Small intestine (tissue), 7 donors: ENCODE measurements at regions not wholly inside any gene's neighbourhood (a gene's known extent, or its start where the extent isn't known, plus 50 kb on each side); places are given as distances from the start of the nearest gene placed in this dataset.

Experiments
- DNase-seq, 2 donors: peaks; one replicate each; pipeline versions ENCODE4 v3.0.0 to v3.0.0-alpha.2; 2013
- FAIRE-seq: peaks from 2 replicates; lab custom pipeline; 2012; peaks lifted over from hg19 to GRCh38; lab: Jason Lieb, UNC
- H3K27ac ChIP-seq, 3 donors: one replicate each; pipeline ENCODE4 v1.5.1; 2013; ENCODE audit warnings: low read length in 2 of 3, mild to moderate bottlenecking in 2 of 3, control low read depth in 1 of 3, inconsistent platforms in 1 of 3, low read depth in 1 of 3, moderate library complexity in 1 of 3
- H3K27me3 ChIP-seq, 3 donors: one replicate each; pipeline ENCODE4 v1.6.1; 2013; ENCODE audit warnings: low read length in 3 of 3, inconsistent platforms in 1 of 3; ENCODE audit not compliant: control insufficient read depth in 3 of 3, insufficient read depth in 3 of 3
- H3K36me3 ChIP-seq, 3 donors: one replicate each; pipeline ENCODE4 v1.6.1; 2013; ENCODE audit warnings: low read length in 3 of 3, inconsistent platforms in 1 of 3, low read depth in 1 of 3, mild to moderate bottlenecking in 1 of 3, moderate library complexity in 1 of 3; ENCODE audit not compliant: control insufficient read depth in 3 of 3, insufficient read depth in 2 of 3
- H3K4me1 ChIP-seq, 3 donors: one replicate each; pipeline ENCODE4 v1.6.1; 2013; ENCODE audit warnings: low read length in 2 of 3, inconsistent platforms in 1 of 3, low read depth in 1 of 3, mild to moderate bottlenecking in 1 of 3, moderate library complexity in 1 of 3; ENCODE audit not compliant: control insufficient read depth in 3 of 3, insufficient read depth in 2 of 3
- H3K4me3 ChIP-seq, 3 donors: one replicate each; pipeline ENCODE4 v1.5.1; 2013; ENCODE audit warnings: low read length in 3 of 3, control low read depth in 1 of 3, inconsistent platforms in 1 of 3, low read depth in 1 of 3, mild to moderate bottlenecking in 1 of 3, moderate library complexity in 1 of 3
- H3K9me3 ChIP-seq, 2 donors: one replicate each; pipeline ENCODE4 v1.6.1; 2013; ENCODE audit warnings: low read depth in 1 of 2, low read length in 1 of 2; ENCODE audit not compliant: control insufficient read depth in 2 of 2, insufficient read depth in 1 of 2
- WGBS, 3 donors: extraction: QIAGEN DNeasy Blood & Tissue Kit; methylation state at CpG; one replicate each; pipeline ENCODE4 v1.1.7; 2013; 5-methylcytosine and 5-hydroxymethylcytosine counted together
- donor health status: healthy with polysubstance abuse.
- donor health status: control.
- donor health status: control.
- donor health status: Bipolar disorder and iron deficiency.
- donor health status: healthy.

DNA sequence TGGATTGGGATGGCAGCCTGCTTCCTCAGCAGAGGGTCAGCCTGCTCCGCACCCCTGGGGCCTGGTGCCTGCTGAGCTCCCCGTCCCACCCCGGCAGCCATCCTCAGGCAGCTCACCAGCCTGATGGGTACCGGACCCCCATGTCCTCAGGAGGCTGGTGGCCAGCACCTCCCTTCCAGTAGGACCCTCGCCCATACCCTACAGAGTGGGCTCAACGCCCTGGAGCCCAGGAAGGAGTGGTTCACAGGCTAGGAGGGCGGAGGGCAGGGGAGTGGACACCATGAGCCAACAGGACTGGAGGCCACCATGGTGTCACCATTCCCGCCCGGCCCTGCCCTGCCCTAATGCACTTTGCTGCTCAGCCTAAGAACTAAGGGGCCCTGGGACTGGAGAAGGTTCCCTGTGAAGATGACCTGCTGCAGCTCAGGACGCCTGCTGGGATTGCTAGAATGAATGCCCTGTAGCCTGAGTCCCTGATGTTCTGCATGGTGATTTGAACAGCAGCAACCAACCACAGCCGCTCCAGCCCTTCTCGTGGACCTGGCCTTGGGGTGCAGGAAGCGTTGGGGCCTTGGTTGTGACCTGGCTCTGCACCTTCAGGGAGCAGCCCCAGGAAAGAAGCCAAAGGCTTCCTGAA lies 1080.8 kb downstream of the BRD1 start:
- FAIRE-seq (no peak), DNase-seq (no peak)
- no peak overlapping the region for H3K4me3 ChIP-seq
- no peak overlapping the region for H3K27ac ChIP-seq
- WGBS, 3 donors, result 76 to 90% (median 78%) methylated on average over 13 of the region's 13 CpGs
- H3K27me3 ChIP-seq, result no peaks in the 10 kb centered on the region
- H3K4me1 ChIP-seq, result no peaks in the 10 kb centered on the region
- H3K9me3 ChIP-seq, result no peaks in the 10 kb centered on the region
- no peaks in the 10 kb centered on the region for H3K36me3 ChIP-seq

DNA sequence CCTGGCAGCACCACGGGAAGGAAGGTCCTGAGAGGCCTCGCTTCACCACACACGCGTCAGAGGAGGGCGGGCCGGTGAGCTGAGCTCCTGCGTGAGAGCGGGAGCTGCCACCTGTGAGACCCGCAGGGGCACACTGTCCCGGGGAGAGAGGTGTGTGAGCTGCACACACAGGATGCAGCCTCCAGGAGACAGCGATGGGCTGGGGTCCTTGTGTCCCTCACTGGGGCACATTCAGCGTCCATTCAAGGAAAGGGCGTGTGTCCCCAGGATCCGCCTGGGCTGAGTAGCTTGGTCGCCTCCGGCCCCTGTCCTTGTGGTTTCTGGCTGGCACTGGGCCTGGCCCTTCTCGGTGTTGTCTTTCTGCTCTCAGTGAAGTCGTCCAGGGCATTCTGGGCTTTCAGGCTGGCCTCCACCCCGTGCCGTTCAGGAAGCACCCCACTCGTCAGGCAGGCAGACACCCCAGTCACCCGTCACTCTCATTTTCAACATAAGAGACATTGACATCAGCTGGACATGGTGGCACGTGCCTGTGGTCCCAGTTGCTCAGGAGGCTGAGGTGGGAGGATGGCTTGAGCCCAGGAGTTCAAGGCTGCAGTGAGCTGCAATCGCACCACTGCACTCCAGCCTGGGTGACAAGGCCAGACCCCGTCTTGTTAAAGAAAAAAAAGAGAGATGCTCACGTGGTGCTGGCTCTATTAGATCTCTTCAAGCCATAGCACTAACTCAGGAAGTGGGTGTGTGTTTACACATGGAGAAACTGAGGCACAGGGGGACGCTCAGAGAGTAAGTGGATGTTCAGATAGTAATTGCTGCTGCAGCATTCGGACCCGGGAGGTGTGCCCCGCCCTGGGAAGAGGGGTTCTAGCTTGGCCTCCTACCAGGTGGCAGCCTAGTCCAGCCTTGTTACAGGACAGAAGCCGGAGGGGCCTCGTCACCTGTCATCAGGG lies 1081.6 kb downstream of the BRD1 start:
- FAIRE-seq (no peak), DNase-seq (no peak)
- H3K27ac ChIP-seq, result no peak overlapping the region
- no peaks in the 10 kb centered on the region for H3K27me3 ChIP-seq
- no peak overlapping the region for H3K4me3 ChIP-seq
- H3K4me1 ChIP-seq, result no peaks in the 10 kb centered on the region
- no peaks in the 10 kb centered on the region for H3K36me3 ChIP-seq
- 76 to 84% (median 78%) methylated on average over 30 to 32 of the region's 32 CpGs for WGBS, 3 donors
- no peaks in the 10 kb centered on the region for H3K9me3 ChIP-seq

DNA sequence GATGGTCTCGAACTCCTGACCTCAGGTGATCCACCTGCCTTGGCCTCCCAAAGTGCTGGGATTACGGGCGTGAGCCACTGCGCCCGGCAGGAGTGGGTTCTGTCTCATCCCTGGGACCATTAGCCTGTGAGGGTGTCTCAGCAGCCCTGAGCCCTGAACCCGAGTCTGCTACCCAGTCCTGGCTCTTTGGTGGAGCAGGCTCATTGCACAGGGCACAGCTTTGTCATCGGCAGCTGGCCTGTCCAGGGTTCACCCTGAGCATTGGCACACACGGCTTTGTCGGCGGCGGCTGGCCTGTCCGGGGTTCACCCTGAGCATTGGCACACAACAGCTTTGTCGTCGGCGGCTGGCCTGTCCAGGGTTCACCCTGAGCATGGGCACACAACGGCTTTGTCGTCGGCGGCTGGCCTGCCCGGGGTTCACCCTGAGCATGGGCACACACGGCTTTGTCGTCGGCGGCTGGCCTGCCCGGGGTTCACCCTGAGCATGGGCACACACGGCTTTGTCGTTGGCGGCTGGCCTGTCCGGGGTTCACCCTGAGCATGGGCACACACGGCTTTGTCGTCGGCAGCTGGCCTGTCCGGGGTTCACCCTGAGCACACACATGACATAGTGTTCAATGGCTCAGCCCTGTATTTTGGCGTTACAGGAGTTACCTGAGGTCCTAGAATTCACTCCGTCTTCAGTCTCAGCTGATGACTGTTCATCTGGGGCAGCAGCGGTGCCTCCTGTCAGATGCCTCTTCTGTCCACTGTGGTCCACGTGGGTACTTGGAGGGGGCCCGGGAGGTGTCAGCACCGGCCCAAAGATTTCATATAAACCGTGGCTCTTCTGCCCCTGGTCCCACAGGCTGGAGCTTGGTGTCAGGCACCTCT lies 1082.5 kb downstream of the BRD1 start:
- Histone ChIP-seq H3K9me3 (no peaks in the 10 kb centered on the region), H3K4me3 (no peak overlapping the region), H3K27ac (no peak overlapping the region), H3K36me3 (no peaks in the 10 kb centered on the region), H3K4me1 (no peaks in the 10 kb centered on the region), H3K27me3 (no peaks in the 10 kb centered on the region)
- 82 to 92% (median 90%) methylated on average over 39 to 40 of the region's 40 CpGs for WGBS, 3 donors
- no peak for FAIRE-seq
- DNase-seq, result no peak

DNA sequence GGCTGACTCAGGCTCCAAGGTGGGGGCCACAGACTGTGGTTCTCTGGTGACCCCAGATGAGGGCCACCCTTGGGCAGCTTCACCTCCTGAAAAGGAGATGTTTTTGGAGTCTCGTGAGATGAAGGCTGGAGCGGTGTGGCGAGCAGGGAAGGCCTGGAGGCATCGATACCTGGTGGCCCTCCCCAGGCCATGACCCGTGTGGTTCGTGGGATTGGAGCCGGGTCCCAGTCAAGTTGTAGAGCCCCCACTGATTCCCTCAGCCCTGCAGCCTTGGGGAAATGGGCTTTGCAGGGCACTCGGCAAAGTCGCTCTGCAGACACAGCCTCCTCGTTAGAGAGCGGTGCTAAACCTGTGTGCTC lies 1083.4 kb downstream of the BRD1 start:
- no peak for DNase-seq
- Histone ChIP-seq H3K9me3 (no peaks in the 10 kb centered on the region), H3K27me3 (no peaks in the 10 kb centered on the region), H3K4me1 (no peaks in the 10 kb centered on the region), H3K36me3 (no peaks in the 10 kb centered on the region), H3K4me3 (no peak overlapping the region), H3K27ac (no peak overlapping the region)
- 91 to 94% (median 94%) methylated on average over 10 to 11 of the region's 11 CpGs for WGBS, 3 donors
- no peak for FAIRE-seq

DNA sequence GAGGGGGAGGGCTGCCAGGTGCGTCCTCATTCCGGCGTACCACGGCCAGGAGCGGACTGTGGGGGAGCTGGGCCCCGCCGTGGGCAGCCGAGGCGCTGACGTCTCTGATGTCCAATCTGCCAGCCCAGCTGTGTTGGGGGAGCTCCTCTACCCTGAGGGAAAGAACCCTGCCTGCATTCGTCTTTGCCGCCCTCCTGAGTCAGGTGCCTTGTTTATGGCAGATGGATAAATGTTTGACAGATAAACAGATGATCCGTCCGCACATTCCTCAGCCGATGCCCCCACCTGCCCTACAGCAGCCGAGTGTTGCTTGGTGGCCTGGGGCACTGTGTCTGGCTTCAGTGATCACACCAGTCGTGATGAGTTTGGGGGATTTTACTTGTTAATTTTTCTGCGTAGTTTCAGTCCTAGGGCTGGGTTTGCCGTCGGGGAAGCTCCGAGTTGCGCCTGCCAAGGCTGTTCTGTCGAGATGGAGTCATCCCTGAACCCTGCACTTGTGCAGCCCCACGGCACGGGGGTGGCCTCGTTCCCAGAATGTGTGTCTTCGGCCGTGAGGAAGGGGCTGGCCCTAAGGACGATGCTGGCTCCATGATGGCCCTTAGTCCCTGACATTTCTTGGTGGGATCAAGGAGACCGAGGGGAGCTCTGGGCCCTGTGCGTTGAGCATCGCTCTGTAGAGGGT lies 1083.9 kb downstream of the BRD1 start:
- H3K27me3 ChIP-seq, result no peaks in the 10 kb centered on the region
- DNase-seq (no peak), FAIRE-seq (no peak)
- no peaks in the 10 kb centered on the region for H3K4me1 ChIP-seq
- H3K27ac ChIP-seq, result no peak overlapping the region
- H3K36me3 ChIP-seq, result no peaks in the 10 kb centered on the region
- 78 to 84% (median 78%) methylated on average over 32 of the region's 32 CpGs for WGBS, 3 donors
- no peak overlapping the region for H3K4me3 ChIP-seq
- no peaks in the 10 kb centered on the region for H3K9me3 ChIP-seq

DNA sequence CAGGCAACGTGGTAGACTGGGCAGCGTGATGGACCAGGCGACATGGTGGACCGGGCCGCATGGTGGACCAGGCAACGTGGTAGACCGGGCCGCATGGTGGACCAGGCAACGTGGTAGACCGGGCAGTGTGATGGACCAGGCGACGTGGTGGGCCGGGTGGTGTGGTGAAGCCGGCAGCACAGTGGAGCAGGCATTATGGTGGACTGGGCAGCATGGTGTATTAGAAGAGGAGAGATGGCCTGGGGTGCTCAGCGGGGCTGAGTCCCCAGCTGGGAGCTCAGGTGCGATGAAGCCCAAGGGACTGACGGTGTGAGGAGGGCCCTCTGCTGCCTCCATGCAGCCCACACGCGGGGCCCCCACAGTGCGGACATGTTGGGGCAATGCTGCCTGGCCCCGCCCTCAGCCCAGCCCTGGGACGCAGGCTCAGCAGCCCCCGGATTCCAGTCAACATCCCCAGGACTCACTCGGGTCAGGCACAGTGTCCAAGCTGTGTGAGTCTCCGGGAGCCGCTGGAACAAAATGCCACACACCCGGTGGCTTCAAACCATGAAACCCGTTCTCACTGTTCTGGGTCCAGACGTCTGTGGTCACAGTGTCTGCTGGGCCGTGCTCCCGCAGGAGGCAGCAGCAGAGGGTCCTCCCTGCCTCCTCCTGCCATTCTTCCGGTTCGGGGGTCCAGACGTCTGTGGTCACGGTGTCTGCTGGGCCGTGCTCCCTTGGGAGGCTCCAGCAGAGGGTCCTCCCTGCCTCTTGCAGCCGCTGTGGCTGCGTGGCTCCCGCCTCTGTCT lies 1084.9 kb downstream of the BRD1 start:
- Histone ChIP-seq H3K4me1 (no peaks in the 10 kb centered on the region), H3K9me3 (no peaks in the 10 kb centered on the region), H3K27me3 (no peaks in the 10 kb centered on the region), H3K36me3 (no peaks in the 10 kb centered on the region), H3K27ac (no peak overlapping the region), H3K4me3 (no peak overlapping the region)
- DNase-seq (no peak), FAIRE-seq (no peak)
- WGBS, 3 donors, result 88 to 93% (median 89%) methylated on average over 39 of the region's 39 CpGs

- Histone ChIP-seq H3K4me3 (no peak overlapping the region), H3K9me3 (no peaks in the 10 kb centered on the region), H3K4me1 (no peaks in the 10 kb centered on the region), H3K36me3 (no peaks in the 10 kb centered on the region), H3K27me3 (no peaks in the 10 kb centered on the region), H3K27ac (no peak overlapping the region)
- FAIRE-seq, result no peak
- DNase-seq, result no peak
- 91 to 95% (median 91%) methylated on average over 17 of the region's 17 CpGs for WGBS, 3 donors
These were observed 1085.5 kb downstream of the BRD1 start for GRCh38 chr22:48742191-48742555.
